SK-N-SH treated with all-trans-retinoic acid at 6 μM for 48 hours (cell line): ENCODE measurements at regions not wholly inside any gene's neighbourhood (a gene's known extent, or its start where the extent isn't known, plus 50 kb on each side); places are given as distances from the start of the nearest gene placed in this dataset.

Source experiments
- ATAC-seq: fragments of 200-7000 bp; cut with Tn5 transposase; 3 replicates; pipeline ENCODE4 v1.9.1; 2020; ENCODE audit warnings: mild to moderate bottlenecking, moderate library complexity
- ARNTL ChIP-seq: fragments of 450-650 bp; formaldehyde crosslinking; IDR thresholded peaks from 2 replicates; pipeline ENCODE4 v1.5.0; 2020; ENCODE audit warnings: low read depth, mild to moderate bottlenecking, moderate library complexity, borderline replicate concordance
- BACH2 ChIP-seq: fragments of 250-450 bp; sonication (Bioruptor Pico); IDR thresholded peaks from 2 replicates; pipeline ENCODE4 v1.9.0; 2021; ENCODE audit warnings: mild to moderate bottlenecking, borderline replicate concordance
- CSDC2 ChIP-seq: fragments of 250-450 bp; sonication (Bioruptor Pico); IDR thresholded peaks from 2 replicates; pipeline ENCODE4 v1.5.0; 2020; ENCODE audit warnings: mild to moderate bottlenecking, moderate library complexity
- CSRNP3 ChIP-seq: fragments of 250-450 bp; sonication (Bioruptor Pico); IDR thresholded peaks from 2 replicates; pipeline ENCODE4 v1.5.1; 2021; ENCODE audit warnings: mild to moderate bottlenecking, moderate library complexity
- ESRRG ChIP-seq: fragments of 250-450 bp; sonication (Bioruptor Pico); IDR thresholded peaks from 2 replicates; pipeline ENCODE4 v1.6.1; 2021; ENCODE audit warnings: mild to moderate bottlenecking
- GLIS3 ChIP-seq: fragments of 250-450 bp; sonication (Bioruptor Pico); IDR thresholded peaks from 2 replicates; pipeline ENCODE4 v1.5.0; 2020; ENCODE audit warnings: mild to moderate bottlenecking, moderate library complexity
- OSR1 ChIP-seq: fragments of 250-450 bp; sonication (Bioruptor Pico); IDR thresholded peaks from 2 replicates; pipeline ENCODE4 v1.8.0; 2022; ENCODE audit warnings: moderate library complexity, mild to moderate bottlenecking, inconsistent platforms
- PATZ1 ChIP-seq: fragments of 250-450 bp; sonication (Bioruptor Pico); IDR thresholded peaks from 2 replicates; pipeline ENCODE4 v1.8.0; 2020; ENCODE audit warnings: mild to moderate bottlenecking, moderate library complexity, borderline replicate concordance
- PPARA ChIP-seq: fragments of 250-450 bp; sonication (Bioruptor Pico); IDR thresholded peaks from 2 replicates; pipeline ENCODE4 v1.5.0; 2020; ENCODE audit warnings: mild to moderate bottlenecking, borderline replicate concordance
- RARB ChIP-seq: fragments of 250-450 bp; sonication (Bioruptor Pico); IDR thresholded peaks from 2 replicates; pipeline ENCODE4 v1.8.0; 2021; ENCODE audit warnings: mild to moderate bottlenecking, moderate library complexity
- SNAI2 ChIP-seq: fragments of 250-450 bp; sonication (Bioruptor Pico); IDR thresholded peaks from 2 replicates; pipeline ENCODE4 v1.5.0; 2020; ENCODE audit warnings: mild to moderate bottlenecking, moderate library complexity
- TCF4 ChIP-seq: fragments of 250-450 bp; sonication (Bioruptor Pico); IDR thresholded peaks from 2 replicates; pipeline ENCODE4 v1.8.0; 2021; ENCODE audit warnings: mild to moderate bottlenecking, moderate library complexity, borderline replicate concordance
- TOX ChIP-seq: fragments of 250-450 bp; sonication (Bioruptor Pico); IDR thresholded peaks from 2 replicates; pipeline ENCODE4 v1.8.0; 2021; ENCODE audit warnings: mild to moderate bottlenecking, moderate library complexity, borderline replicate concordance
- TSHZ2 ChIP-seq: fragments of 250-450 bp; sonication (Bioruptor Pico); IDR thresholded peaks from 2 replicates; pipeline ENCODE4 v1.5.0; 2020; ENCODE audit warnings: mild to moderate bottlenecking, moderate library complexity
- ZC3H10 ChIP-seq: fragments of 250-450 bp; sonication (Bioruptor Pico); IDR thresholded peaks from 2 replicates; pipeline ENCODE4 v1.5.1; 2021; ENCODE audit warnings: mild to moderate bottlenecking, moderate library complexity
- ZFP3 ChIP-seq: fragments of 250-450 bp; sonication (Bioruptor Pico); IDR thresholded peaks from 2 replicates; pipeline ENCODE4 v1.5.0; 2020; ENCODE audit warnings: mild to moderate bottlenecking, moderate library complexity
- ZNF565 ChIP-seq: fragments of 450-650 bp; formaldehyde crosslinking; conservative IDR thresholded peaks from 2 replicates; pipeline ENCODE4 v1.5.0; 2020; ENCODE audit warnings: low read depth, mild to moderate bottlenecking, moderate library complexity
- ZNF70 ChIP-seq: fragments of 450-650 bp; formaldehyde crosslinking; IDR thresholded peaks from 2 replicates; pipeline ENCODE4 v1.5.0; 2020; ENCODE audit warnings: mild to moderate bottlenecking, moderate library complexity
- ZNF8 ChIP-seq: fragments of 450-650 bp; formaldehyde crosslinking; IDR thresholded peaks from 2 replicates; pipeline ENCODE4 v1.5.0; 2020; ENCODE audit warnings: mild to moderate bottlenecking, moderate library complexity
- TF ChIP-seq, protein P1 (sequence below): fragments of 250-450 bp; sonication (Bioruptor Pico); IDR thresholded peaks from 2 replicates; pipeline ENCODE4 v1.5.1; 2020; ENCODE audit warnings: low read depth, mild to moderate bottlenecking, moderate library complexity
- TF ChIP-seq, protein P2 (sequence below): fragments of 250-450 bp; sonication (Bioruptor Pico); IDR thresholded peaks from 2 replicates; pipeline ENCODE4 v1.8.0; 2021; ENCODE audit warnings: low read depth, mild to moderate bottlenecking, moderate library complexity, borderline replicate concordance

- TF ChIP-seq GLIS3 (CRISPR knock-in tag): no peak
- TF ChIP-seq TCF4 (CRISPR knock-in tag): no peak
- no peak for TF ChIP-seq PATZ1 (CRISPR knock-in tag)
- TF ChIP-seq CSRNP3 (CRISPR knock-in tag): no peak
- no peak for TF ChIP-seq ARNTL (CRISPR knock-in tag)
Measured at GRCh38 chr3:144583871-144584270, 612.2 kb downstream of the DIPK2A start (continued).

DNA sequence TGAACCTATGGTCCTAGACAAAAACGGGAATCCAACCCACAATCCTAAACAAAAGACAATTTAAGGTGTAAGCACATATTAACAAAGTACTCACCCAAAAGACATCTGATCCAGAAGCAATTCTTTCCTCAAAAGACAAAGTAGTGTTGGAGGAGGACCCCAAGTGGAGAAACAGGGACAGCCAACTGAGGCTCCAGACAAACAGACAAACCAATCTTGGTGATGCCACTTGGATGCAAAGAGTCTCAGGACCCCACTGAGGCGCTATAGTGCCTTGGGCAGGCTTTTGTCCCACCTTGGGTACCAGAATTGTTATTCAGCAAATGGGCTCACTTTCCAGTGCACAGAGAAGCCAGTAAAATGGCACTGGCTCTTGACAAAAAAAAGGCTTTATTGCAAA lies 613.8 kb downstream of the DIPK2A start:
- no peak for ATAC-seq
- no peak for TF ChIP-seq ZNF70 (CRISPR knock-in tag)
- TF ChIP-seq TCF4 (CRISPR knock-in tag): no peak
- no peak for TF ChIP-seq SNAI2 (CRISPR knock-in tag)
- TF ChIP-seq, protein P1, sequence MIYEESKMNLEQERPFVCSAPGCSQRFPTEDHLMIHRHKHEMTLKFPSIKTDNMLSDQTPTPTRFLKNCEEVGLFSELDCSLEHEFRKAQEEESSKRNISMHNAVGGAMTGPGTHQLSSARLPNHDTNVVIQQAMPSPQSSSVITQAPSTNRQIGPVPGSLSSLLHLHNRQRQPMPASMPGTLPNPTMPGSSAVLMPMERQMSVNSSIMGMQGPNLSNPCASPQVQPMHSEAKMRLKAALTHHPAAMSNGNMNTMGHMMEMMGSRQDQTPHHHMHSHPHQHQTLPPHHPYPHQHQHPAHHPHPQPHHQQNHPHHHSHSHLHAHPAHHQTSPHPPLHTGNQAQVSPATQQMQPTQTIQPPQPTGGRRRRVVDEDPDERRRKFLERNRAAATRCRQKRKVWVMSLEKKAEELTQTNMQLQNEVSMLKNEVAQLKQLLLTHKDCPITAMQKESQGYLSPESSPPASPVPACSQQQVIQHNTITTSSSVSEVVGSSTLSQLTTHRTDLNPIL: no peak
- no peak for TF ChIP-seq ZNF565 (CRISPR knock-in tag)
- TF ChIP-seq TSHZ2 (CRISPR knock-in tag): no peak
- no peak for TF ChIP-seq ZNF8 (CRISPR knock-in tag)
- no peak for TF ChIP-seq ARNTL (CRISPR knock-in tag)
- TF ChIP-seq TOX (CRISPR knock-in tag): no peak
- no peak for TF ChIP-seq PPARA (CRISPR knock-in tag)
- TF ChIP-seq, protein P2, sequence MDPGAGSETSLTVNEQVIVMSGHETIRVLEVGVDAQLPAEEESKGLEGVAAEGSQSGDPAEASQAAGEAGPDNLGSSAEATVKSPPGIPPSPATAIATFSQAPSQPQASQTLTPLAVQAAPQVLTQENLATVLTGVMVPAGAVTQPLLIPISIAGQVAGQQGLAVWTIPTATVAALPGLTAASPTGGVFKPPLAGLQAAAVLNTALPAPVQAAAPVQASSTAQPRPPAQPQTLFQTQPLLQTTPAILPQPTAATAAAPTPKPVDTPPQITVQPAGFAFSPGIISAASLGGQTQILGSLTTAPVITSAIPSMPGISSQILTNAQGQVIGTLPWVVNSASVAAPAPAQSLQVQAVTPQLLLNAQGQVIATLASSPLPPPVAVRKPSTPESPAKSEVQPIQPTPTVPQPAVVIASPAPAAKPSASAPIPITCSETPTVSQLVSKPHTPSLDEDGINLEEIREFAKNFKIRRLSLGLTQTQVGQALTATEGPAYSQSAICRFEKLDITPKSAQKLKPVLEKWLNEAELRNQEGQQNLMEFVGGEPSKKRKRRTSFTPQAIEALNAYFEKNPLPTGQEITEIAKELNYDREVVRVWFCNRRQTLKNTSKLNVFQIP: no peak
- no peak for TF ChIP-seq ZFP3 (CRISPR knock-in tag)
- no peak for TF ChIP-seq OSR1 (CRISPR knock-in tag)
- no peak for TF ChIP-seq ESRRG
- no peak for TF ChIP-seq PATZ1 (CRISPR knock-in tag)
- no peak for TF ChIP-seq BACH2 (CRISPR knock-in tag)
- TF ChIP-seq ZC3H10 (CRISPR knock-in tag): no peak
- no peak for TF ChIP-seq RARB (CRISPR knock-in tag)

- no peak for ATAC-seq
- TF ChIP-seq CSRNP3 (CRISPR knock-in tag) (no peak), PATZ1 (CRISPR knock-in tag) (no peak), TSHZ2 (CRISPR knock-in tag) (no peak), CSDC2 (CRISPR knock-in tag) (no peak)
Measured at GRCh38 chr3:144585953-144586352, 614.3 kb downstream of the DIPK2A start.
